ENCODE measurements at regions not wholly inside any gene's neighbourhood (a gene's known extent, or its start where the extent isn't known, plus 50 kb on each side); places are given as distances from the start of the nearest gene placed in this dataset.
A peak's percentile ranks its signal among the peaks of the same experiment; 100 is the strongest.
"Not testable (repeated sequence)": the region's sequence is repeated elsewhere in the genome, so short reads cannot be mapped to it uniquely, and the experiment has no call there.

DNA sequence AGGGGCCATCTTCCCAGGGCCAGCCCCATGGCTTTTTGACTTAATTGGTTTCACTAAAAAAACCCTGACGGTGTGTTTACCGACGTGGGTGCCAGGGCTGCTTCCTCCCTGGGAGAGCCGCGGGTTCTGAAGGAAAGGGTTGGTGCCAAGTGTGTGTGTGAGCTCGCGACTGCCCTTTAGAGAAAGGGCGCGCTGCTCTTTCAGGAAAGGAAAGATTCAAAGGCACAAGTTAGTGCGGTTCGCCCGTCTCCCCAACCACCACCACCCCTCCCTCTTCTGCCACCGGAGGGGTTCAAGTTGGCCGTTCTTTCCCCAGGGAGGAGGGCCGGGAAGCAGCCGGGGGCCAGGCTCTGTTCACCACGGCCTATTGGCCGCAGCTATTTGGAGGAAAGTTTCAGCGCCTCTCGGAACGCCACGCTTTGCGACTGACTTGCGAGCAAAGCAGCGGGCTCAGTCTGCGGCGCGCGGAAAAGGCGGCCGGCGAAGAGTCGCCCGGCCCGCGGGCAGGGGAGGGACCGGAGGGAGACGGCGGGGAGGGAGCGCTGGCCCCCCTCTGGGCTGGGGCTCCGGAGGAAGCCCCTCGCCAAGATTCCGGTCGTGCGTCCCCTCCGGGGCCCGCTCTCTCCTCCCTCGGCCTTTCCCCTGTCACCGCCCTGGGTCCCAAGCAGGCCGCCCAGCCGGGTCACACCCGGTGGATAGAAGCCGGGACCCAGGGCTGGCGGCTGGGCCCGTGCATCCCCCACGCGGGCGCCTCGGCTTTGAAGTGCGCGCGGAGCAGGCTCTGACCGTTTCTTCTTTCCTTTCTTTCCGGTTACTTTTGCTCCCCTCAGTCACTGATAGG lies 165.9 kb upstream of the PPP1R3A start:
- FAIRE-seq (no peak), DNase-seq (ENCODE audit: insufficient read length) (no peak)
- TF ChIP-seq POLR2A (IDR thresholded peaks at IDR 0.05; ENCODE audit: low read depth, low read length) (no peak), TAF1 (IDR thresholded peaks at IDR 0.05; ENCODE audit: borderline replicate concordance, low read depth, low read length) (no peak), POLR2AphosphoS5 (IDR thresholded peaks at IDR 0.05; ENCODE audit: low read depth, low read length) (no peak)

DNA sequence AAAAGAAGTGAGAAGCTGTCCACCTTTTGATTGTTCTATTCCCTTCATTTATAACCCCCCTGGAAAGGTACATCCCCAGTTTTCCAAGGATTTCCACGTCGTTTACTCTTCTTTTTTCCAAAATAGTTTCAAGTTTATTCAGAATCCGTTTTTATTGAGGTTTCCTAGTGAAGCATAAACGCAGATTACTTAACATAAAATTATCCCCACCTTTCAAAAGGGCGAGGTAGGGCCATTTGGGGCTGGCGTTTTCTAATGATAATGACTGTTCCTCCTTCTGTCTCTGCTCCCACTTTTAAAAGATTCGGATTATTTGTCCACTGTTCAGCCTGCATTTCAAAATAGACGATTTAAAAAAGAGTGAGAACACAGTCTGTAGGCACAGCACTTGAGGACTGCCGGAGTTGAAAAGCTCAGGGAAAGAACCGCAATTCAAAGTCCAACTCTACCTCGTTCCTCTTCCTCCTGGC lies 165.2 kb upstream of the PPP1R3A start:
- FAIRE-seq, result no peak
- no peak for TF ChIP-seq POLR2A (IDR thresholded peaks at IDR 0.05; ENCODE audit: low read depth, low read length)
- TF ChIP-seq POLR2AphosphoS5 (IDR thresholded peaks at IDR 0.05; ENCODE audit: low read depth, low read length), result no peak
- no peak for TF ChIP-seq TAF1 (IDR thresholded peaks at IDR 0.05; ENCODE audit: borderline replicate concordance, low read depth, low read length)
- DNase-seq (ENCODE audit: insufficient read length), result no peak

DNA sequence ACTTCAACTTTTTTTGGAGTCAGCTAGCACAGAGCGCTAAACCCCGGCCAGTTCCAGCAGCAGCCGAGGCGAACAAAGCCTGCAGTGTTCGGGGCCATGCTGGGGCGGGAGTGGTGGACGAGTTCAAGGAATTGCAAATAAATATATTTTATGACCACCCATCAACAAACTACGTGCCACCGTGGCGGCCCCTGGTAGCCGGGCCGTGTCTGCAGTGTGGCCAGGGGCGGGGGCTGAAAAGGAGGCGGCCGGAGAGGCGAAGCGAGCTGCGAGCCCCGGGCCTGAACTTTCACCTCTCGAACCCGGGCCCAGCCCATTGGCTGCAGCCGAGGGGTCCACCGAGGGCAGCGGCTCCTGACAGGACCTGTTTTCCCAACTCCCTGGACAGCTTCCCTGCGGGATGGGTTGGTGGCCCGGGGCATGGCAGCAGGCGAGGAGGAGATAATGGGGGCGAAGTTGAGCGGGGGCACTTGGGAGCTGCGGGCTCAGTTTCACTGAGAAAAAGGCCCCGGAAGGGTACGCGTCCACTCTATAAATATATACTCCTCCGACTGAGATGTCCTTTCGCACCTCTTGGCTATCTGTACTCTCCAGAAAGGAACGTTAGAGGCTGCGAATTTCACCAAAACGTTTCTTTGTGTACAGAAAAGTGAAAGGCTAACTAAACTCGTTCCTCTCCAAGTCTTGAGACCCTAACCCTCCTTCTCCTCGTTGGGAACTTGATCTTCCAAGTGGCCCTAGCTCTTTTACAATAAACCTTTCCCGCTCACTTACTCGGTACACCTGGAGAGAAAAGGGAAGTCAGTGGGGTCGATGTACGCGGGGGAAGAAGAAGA lies 164.6 kb upstream of the PPP1R3A start:
- DNase-seq (ENCODE audit: insufficient read length), result no peak

DNA sequence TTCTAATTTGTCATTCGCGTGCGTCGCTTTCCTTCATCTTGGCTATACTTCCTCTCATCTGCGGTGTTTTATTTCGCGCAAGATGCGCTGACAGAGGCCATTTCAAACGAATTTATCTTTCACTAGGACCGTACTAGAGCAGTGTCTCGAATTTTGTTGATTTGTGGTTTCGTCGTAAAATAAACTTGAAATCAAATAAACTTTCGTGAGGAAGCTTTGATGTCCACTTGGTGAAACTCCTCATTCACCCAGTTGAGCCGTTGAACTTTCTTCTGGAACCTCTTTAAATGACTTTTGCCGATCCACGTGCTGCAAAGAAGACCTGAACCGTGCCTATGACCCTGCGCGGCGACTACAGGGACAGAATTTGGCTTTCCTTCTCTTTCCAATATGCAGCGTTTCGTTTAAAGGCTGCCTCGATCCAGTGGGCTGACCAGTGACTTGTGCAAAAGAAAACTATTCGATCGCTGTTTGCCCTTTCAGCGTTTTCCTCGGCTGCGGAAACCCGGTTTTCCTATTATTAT lies 163.9 kb upstream of the PPP1R3A start:
- no peak for FAIRE-seq
- TF ChIP-seq TAF1 (IDR thresholded peaks at IDR 0.05; ENCODE audit: borderline replicate concordance, low read depth, low read length) (no peak), POLR2AphosphoS5 (IDR thresholded peaks at IDR 0.05; ENCODE audit: low read depth, low read length) (no peak), POLR2A (IDR thresholded peaks at IDR 0.05; ENCODE audit: low read depth, low read length) (no peak)
- no peak for DNase-seq (ENCODE audit: insufficient read length)

More for the DNA sequence above, 164.6 kb upstream of the PPP1R3A start:
- no peak for FAIRE-seq
- no peak for TF ChIP-seq POLR2AphosphoS5 (IDR thresholded peaks at IDR 0.05; ENCODE audit: low read depth, low read length)
- no peak for TF ChIP-seq TAF1 (IDR thresholded peaks at IDR 0.05; ENCODE audit: borderline replicate concordance, low read depth, low read length)
- no peak for TF ChIP-seq POLR2A (IDR thresholded peaks at IDR 0.05; ENCODE audit: low read depth, low read length)

DNA sequence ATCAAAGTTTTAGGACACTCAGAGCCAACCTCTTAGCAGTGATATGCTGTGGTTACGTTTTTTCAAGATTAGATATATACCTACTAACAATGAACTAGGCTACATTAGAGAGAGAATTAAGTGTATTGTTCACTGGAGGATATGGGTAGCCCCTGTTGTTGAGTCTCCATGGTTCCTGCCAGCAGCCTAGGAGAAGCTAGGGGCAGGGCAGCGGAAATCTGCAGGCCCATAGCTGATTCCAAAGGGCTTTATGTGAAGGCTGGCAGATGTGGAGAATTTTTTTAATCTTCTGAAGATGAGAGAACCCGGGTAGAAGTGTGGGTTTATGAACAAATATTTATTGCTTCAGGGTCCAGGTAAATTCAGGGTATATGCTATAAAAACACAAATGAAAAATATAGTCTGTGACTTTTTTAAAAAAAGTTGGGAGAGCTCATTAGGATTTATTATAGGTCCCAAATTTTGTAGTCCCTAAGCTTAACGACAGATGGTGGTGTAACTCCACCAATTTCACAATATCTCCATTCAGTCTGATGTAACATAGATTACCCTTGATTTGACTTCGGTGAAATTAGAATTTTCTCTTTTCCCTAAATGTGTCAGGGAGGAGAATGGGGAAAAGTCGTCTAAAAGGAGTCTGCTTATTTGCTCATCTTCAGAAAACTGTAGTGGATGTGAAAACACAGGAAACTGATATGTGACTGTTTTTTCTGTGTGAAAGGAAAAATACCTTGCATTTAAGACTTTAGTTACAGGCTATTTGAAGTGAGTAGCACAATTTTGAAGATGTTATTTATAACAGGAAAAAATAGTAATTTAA lies 163.0 kb upstream of the PPP1R3A start:
- TF ChIP-seq POLR2A (IDR thresholded peaks at IDR 0.05; ENCODE audit: low read depth, low read length), result no peak
- no peak for TF ChIP-seq POLR2AphosphoS5 (IDR thresholded peaks at IDR 0.05; ENCODE audit: low read depth, low read length)
- TF ChIP-seq TAF1 (IDR thresholded peaks at IDR 0.05; ENCODE audit: borderline replicate concordance, low read depth, low read length), result no peak
- FAIRE-seq (peak; percentile 50), DNase-seq (ENCODE audit: insufficient read length) (no peak)

DNA sequence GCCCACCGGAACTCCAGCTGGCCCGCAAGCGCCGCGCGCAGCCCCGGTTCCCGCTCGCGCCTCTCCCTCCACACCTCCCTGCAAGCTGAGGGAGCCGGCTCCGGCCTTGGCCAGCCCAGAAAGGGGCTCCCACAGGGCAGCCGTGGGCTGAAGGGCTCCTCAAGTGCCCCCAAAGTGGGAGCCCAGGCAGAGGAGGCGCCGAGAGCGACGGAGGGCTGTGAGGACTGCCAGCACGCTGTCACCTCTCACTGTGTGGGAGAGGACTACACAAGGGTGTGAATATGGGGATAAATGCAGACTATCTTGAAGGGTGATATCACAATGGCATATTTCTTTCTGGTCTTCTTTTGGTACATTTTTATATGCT lies 158.3 kb upstream of the PPP1R3A start:
- not testable (repeated sequence) for DNase-seq (ENCODE audit: insufficient read length); FAIRE-seq

DNA sequence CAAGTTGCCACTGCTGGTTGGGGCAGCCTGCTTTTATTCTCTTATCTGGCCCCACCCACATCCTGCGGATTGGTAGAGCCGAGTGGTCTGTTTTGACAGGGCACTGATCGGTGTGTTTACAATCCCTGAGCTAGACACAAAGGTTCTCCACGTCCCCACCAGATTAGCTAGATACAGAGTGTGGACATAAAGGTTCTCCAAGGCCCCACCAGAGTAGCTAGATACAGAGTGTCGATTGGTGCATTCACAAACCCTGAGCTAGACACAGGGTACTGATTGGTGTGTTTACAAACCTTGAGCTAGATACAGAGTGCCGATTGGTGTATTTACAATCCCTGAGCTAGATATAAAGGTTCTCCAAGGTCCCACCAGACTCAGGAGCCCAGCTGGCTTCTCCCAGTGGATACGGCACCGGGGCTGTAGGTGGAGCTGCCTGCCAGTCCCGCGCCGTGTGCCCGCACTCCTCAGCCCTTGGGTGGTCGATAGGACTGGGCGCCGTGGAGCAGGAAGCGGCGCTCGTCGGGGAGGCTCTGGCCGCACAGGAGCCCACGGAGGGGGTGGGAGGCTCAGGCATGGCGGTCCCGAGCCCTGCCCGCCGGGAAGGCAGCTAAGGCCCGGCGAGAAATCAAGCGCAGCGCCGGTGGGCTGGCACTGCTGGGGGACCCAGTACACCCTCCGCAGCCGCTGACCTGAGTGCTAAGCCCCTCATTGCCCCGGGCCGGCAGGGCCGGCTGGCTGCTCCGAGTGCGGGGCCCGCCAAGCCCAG lies 157.8 kb upstream of the PPP1R3A start:
- FAIRE-seq; DNase-seq (ENCODE audit: insufficient read length): not testable (repeated sequence)

DNA sequence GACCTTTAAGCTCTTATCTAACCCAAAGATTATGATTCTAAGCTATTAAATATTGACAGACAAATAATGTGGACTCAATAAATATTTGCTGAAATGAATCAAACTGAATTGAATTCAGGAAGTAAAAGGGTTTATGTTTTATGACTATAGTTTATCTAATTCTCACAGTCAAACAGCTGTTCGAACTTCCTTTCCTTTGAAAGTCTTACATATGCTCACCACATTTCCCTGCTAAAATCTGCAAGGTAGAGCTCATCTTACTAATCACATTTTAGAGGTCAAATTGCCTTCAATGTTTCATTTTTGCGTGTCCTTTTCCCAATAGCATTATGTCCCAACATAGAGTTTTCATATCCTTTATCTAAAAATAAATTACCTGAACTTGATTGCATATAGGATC lies 154.9 kb upstream of the PPP1R3A start:
- TF ChIP-seq TAF1 (IDR thresholded peaks at IDR 0.05; ENCODE audit: borderline replicate concordance, low read depth, low read length) (no peak), POLR2A (IDR thresholded peaks at IDR 0.05; ENCODE audit: low read depth, low read length) (no peak), POLR2AphosphoS5 (IDR thresholded peaks at IDR 0.05; ENCODE audit: low read depth, low read length) (no peak)
- FAIRE-seq (no peak), DNase-seq (ENCODE audit: insufficient read length) (no peak)

DNA sequence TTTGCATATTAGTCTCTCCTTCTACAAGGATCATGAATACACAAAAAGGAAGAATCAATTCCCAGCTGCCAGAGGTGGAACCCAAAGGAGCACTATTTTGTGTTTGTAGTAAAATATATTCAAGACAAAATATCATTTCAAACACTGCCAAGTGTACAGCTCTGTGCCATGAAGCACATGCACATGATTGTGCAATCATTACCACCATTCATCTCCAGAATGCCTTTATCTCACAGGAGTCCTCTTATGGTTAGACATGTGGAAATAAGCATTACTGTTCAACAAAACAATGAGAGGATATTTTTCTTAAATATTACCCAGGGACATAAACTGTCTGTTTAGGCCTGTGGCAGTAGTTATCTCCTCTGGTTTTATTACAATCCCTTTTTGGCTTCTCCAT lies 151.4 kb upstream of the PPP1R3A start:
- no peak for FAIRE-seq
- TF ChIP-seq POLR2AphosphoS5 (IDR thresholded peaks at IDR 0.05; ENCODE audit: low read depth, low read length) (no peak), TAF1 (IDR thresholded peaks at IDR 0.05; ENCODE audit: borderline replicate concordance, low read depth, low read length) (no peak), POLR2A (IDR thresholded peaks at IDR 0.05; ENCODE audit: low read depth, low read length) (no peak)

DNA sequence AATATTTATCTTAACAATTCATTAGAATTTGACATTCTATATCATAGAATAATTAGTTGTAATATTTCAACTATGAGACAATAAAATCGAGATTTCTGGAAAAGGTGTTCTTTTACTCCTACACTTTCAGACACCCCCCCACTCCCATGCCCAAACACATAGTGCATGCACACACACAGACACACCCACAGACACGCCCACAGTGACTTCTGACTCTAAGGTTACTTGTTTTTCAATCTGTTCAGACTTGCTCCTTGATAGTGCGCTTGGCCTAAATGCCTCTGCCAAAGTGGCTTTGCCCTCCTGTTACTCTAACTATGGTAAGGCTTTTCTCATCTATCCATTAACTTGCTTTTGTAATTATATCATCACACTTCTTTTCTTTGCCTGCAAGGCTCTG lies 144.0 kb upstream of the PPP1R3A start:
- no peak for DNase-seq (ENCODE audit: insufficient read length)
- FAIRE-seq, result no peak
- TF ChIP-seq TAF1 (IDR thresholded peaks at IDR 0.05; ENCODE audit: borderline replicate concordance, low read depth, low read length) (no peak), POLR2AphosphoS5 (IDR thresholded peaks at IDR 0.05; ENCODE audit: low read depth, low read length) (no peak), POLR2A (IDR thresholded peaks at IDR 0.05; ENCODE audit: low read depth, low read length) (no peak)

More for the DNA sequence above, 151.4 kb upstream of the PPP1R3A start:
- no peak for DNase-seq (ENCODE audit: insufficient read length)
